Gastroesophageal sphincter (tissue), 2 donors: ENCODE measurements at regions not wholly inside any gene's neighbourhood (a gene's known extent, or its start where the extent isn't known, plus 50 kb on each side); places are given as distances from the start of the nearest gene placed in this dataset.

Source experiments
- EP300 ChIP-seq: sonication (generic); formaldehyde crosslinking; IDR thresholded peaks from one replicate; pipeline ENCODE4 v1.6.1; 2017; ENCODE audit warnings: antibody characterized with exemption, mild to moderate bottlenecking
- POLR2A ChIP-seq, 2 donors: fragments of 450-650 bp; IDR thresholded peaks; one replicate each; pipeline ENCODE4 v1.6.1; 2017; ENCODE audit warnings: antibody characterized with exemption in 2 of 2, mild to moderate bottlenecking in 2 of 2, moderate library complexity in 1 of 2
- POLR2AphosphoS5 ChIP-seq: sonication (generic); formaldehyde crosslinking; IDR thresholded peaks from one replicate; pipeline ENCODE4 v1.6.1; 2017; ENCODE audit warnings: antibody characterized with exemption

DNA sequence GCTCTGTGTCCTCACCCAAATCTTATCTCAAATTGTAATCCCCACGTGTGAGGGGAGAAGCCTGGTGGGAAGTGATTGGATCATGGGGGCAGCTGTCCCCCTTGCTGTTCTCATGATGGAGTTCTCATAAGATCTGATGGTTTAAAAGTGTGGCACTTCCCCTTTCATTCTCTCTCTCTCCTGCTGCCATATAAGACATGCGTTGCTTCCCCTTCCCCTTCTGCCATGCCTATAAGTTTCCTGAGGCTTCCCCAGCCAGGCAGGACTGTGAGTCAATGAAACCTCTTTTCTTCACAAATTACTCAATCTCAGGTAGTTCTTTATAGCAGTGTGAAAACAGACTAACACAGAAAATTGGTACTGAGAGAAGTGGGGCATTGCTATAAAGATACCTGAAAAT lies 107.7 kb downstream of the DMAC1 start:
- no peak for TF ChIP-seq EP300
- no peak for TF ChIP-seq POLR2A (IDR thresholded peaks at IDR 0.05)
- no peak for TF ChIP-seq POLR2AphosphoS5
